HEK293T (cell line): ENCODE measurements at regions not wholly inside any gene's neighbourhood (a gene's known extent, or its start where the extent isn't known, plus 50 kb on each side); places are given as distances from the start of the nearest gene placed in this dataset.
"Not testable (repeated sequence)": the region's sequence is repeated elsewhere in the genome, so short reads cannot be mapped to it uniquely, and the experiment has no call there.

ENCODE experiments used
- CTCF ChIA-PET: fragments of 350-600 bp; formaldehyde crosslinking; extraction: SDS; loops from one replicate; lab custom pipeline; 2021; ENCODE audit warnings: antibody characterized with exemption, inconsistent platforms; lab: Yijun Ruan, JAX
- POLR2A ChIA-PET: fragments of 350-600 bp; formaldehyde crosslinking; extraction: SDS; loops from one replicate; lab custom pipeline; 2020; ENCODE audit warnings: antibody characterized with exemption, inconsistent platforms; lab: Yijun Ruan, JAX
- DNase-seq: peaks from one replicate; pipeline ENCODE4 v3.0.0; 2012; ENCODE audit warnings: mixed read lengths; ENCODE audit errors: extremely low spot score
- ARNT ChIP-seq: fragments of 450-650 bp; IDR thresholded peaks from 2 replicates; pipeline ENCODE4 v1.6.1; 2017; ENCODE audit warnings: mild to moderate bottlenecking
- BHLHE40 ChIP-seq: fragments of 450-650 bp; IDR thresholded peaks from 2 replicates; pipeline ENCODE4 v1.6.1; 2016; ENCODE audit warnings: mild to moderate bottlenecking, moderate library complexity, borderline replicate concordance
- CTBP1 ChIP-seq: fragments of 450-650 bp; IDR thresholded peaks from 2 replicates; pipeline ENCODE4 v1.6.1; 2016; ENCODE audit warnings: borderline replicate concordance
- ELF4 ChIP-seq: fragments of 450-650 bp; IDR thresholded peaks from 2 replicates; pipeline ENCODE4 v1.6.1; 2017; ENCODE audit warnings: antibody characterized with exemption
- FOXA1 ChIP-seq: fragments of 450-650 bp; IDR thresholded peaks from 2 replicates; pipeline ENCODE4 v1.6.1; 2016; ENCODE audit warnings: mild to moderate bottlenecking
- FOXK2 ChIP-seq: fragments of 450-650 bp; IDR thresholded peaks from 2 replicates; pipeline ENCODE4 v1.6.1; 2016; ENCODE audit warnings: mild to moderate bottlenecking
- FOXM1 ChIP-seq: fragments of 450-650 bp; IDR thresholded peaks from 2 replicates; pipeline ENCODE4 v1.6.1; 2017; ENCODE audit warnings: mild to moderate bottlenecking, borderline replicate concordance
- HDGF ChIP-seq: fragments of 450-650 bp; IDR thresholded peaks from 2 replicates; pipeline ENCODE4 v1.6.1; 2017; ENCODE audit warnings: antibody characterized with exemption, borderline replicate concordance
- L3MBTL2 ChIP-seq: fragments of 450-650 bp; conservative IDR thresholded peaks from 2 replicates; pipeline ENCODE4 v1.6.1; 2016; ENCODE audit warnings: mild to moderate bottlenecking
- LEF1 ChIP-seq: fragments of 450-650 bp; IDR thresholded peaks from 2 replicates; pipeline ENCODE4 v1.6.1; 2017; ENCODE audit warnings: mild to moderate bottlenecking, borderline replicate concordance
- NFRKB ChIP-seq: fragments of 450-650 bp; IDR thresholded peaks from 2 replicates; pipeline ENCODE4 v1.6.1; 2016; ENCODE audit warnings: mild to moderate bottlenecking, moderate library complexity
- SP1 ChIP-seq: fragments of 450-650 bp; IDR thresholded peaks from 2 replicates; pipeline ENCODE4 v1.6.1; 2017
- SUZ12 ChIP-seq: fragments of 450-650 bp; IDR thresholded peaks from 2 replicates; pipeline ENCODE4 v1.6.1; 2016; ENCODE audit warnings: mild to moderate bottlenecking
- TARDBP ChIP-seq: fragments of 450-650 bp; IDR thresholded peaks from 2 replicates; pipeline ENCODE4 v1.6.1; 2016
- ZNF384 ChIP-seq: fragments of 450-650 bp; IDR thresholded peaks from 2 replicates; pipeline ENCODE4 v1.6.1; 2016
- TF ChIP-seq, protein P1 (sequence below): fragments of 450-650 bp; IDR thresholded peaks from 2 replicates; pipeline ENCODE4 v1.6.1; 2016

DNA sequence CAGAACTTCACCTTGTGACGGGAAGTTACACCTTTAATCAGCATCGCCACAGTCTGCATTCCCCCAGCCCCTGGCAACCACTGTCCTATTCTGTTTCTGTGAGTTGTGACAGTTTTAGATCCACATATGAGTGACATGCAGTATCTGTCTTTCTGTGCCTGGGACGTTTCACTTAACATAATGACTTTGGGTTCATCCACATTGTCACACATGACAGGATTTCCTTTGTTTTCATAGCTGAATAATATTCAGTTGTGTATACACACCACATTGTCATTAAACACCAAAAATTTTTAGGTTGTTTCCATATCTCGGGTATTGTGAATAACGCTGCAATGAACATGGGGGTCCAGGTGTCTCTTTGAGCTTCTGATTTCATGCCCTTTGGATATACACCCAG, 62.6 kb upstream of the BDH1 start:
- DNase-seq, CTCF ChIA-PET, POLR2A ChIA-PET: not testable (repeated sequence)

- TF ChIP-seq FOXK2, result no peak
- no peak for TF ChIP-seq SUZ12
- no peak for TF ChIP-seq ARNT
- no peak for TF ChIP-seq ZNF384
- TF ChIP-seq ELF4, result no peak
- no peak for TF ChIP-seq L3MBTL2
- no peak for TF ChIP-seq NFRKB
- TF ChIP-seq TARDBP, result no peak
- TF ChIP-seq LEF1, result no peak
- TF ChIP-seq, protein P1, sequence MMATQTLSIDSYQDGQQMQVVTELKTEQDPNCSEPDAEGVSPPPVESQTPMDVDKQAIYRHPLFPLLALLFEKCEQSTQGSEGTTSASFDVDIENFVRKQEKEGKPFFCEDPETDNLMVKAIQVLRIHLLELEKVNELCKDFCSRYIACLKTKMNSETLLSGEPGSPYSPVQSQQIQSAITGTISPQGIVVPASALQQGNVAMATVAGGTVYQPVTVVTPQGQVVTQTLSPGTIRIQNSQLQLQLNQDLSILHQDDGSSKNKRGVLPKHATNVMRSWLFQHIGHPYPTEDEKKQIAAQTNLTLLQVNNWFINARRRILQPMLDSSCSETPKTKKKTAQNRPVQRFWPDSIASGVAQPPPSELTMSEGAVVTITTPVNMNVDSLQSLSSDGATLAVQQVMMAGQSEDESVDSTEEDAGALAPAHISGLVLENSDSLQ, result no peak
- TF ChIP-seq CTBP1, result no peak
- TF ChIP-seq SP1, result no peak
- TF ChIP-seq HDGF, result no peak
- no peak for TF ChIP-seq BHLHE40
- TF ChIP-seq FOXA1, result no peak
- no peak for TF ChIP-seq FOXM1
- CTCF ChIA-PET, result interaction anchor here (1.6 kb wide), 1 partner anchor 16 kb away, joined by 6 read pairs; no protein-coding TSS in a partner anchor
- DNase-seq, result no peak
- POLR2A ChIA-PET, result no interaction called here
Observed at GRCh38 chr3:197615430-197615829, 59.7 kb upstream of the BDH1 start.

- POLR2A ChIA-PET, DNase-seq: not testable (repeated sequence)
- CTCF ChIA-PET, result interaction anchor here (0.7 kb wide), 1 partner anchor 23 kb away, joined by 3 read pairs; no protein-coding TSS in a partner anchor
Observed at GRCh38 chr3:197614134-197614533, 58.4 kb upstream of the BDH1 start.

DNA sequence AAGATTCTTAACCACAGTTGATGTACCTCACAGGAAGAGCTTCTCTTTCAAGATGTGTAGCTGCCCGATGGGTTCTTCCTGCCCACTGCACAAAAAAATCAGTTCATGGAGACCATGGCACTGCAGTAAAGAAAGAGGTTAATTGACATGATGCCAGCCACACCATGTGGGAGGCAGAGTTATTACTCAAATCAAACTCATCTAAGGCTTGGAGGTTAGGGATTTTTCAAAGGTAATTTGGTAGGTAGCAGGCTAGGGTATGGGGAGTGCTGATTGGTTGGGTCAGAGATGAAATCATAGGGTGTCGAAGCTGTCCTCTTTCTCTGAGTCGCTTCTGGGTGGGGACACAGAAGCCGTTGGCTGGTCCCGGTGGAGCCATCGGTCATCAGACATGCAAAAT, 57.4 kb upstream of the BDH1 start:
- no peak for TF ChIP-seq BHLHE40
- no peak for TF ChIP-seq ZNF384
- TF ChIP-seq FOXK2, result no peak
- TF ChIP-seq TARDBP, result no peak
- TF ChIP-seq ELF4, result no peak
- TF ChIP-seq LEF1, result no peak
- TF ChIP-seq NFRKB, result no peak
- TF ChIP-seq L3MBTL2, result no peak
- TF ChIP-seq HDGF, result no peak
- TF ChIP-seq FOXA1, result no peak
- no peak for TF ChIP-seq ARNT
- TF ChIP-seq SUZ12, result no peak
- TF ChIP-seq SP1, result no peak
- TF ChIP-seq CTBP1, result no peak
- TF ChIP-seq, protein P1, result no peak
- no peak for TF ChIP-seq FOXM1
- no peak for DNase-seq
- ChIA-PET CTCF (no interaction called here), POLR2A (no interaction called here)

DNA sequence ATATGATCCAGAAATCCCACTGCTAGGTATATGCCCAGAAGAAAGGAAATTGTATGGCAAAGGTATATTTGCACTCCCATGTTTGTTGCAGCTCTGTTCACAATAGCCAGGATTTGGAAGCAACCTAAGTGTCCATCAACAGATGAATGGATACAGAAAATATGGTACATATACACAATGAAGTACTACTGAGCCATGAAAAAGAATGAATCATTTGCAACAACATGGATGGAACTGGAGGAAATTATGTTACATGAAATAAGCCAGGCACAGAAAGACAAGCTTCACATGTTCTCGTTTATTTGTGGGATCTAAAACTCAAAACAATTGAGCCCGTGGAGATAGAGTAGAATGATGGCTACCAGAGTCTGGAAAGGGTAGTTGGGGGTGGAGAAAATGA, 55.5 kb upstream of the BDH1 start:
- ChIA-PET POLR2A (no interaction called here), CTCF (interaction anchor here (1.6 kb wide), 1 partner anchor 12 kb away, joined by 5 read pairs; no protein-coding TSS in a partner anchor)
- TF ChIP-seq ELF4 (no peak), FOXM1 (no peak), TARDBP (no peak), LEF1 (no peak), CTBP1 (no peak), NFRKB (no peak)
- TF ChIP-seq, protein P1, result no peak
- no peak for DNase-seq

GRCh38 chr3:197606468-197606867, 50.7 kb upstream of the BDH1 start:
- ChIA-PET CTCF (no interaction called here), POLR2A (no interaction called here)
- TF ChIP-seq BHLHE40 (no peak), HDGF (no peak), CTBP1 (no peak), FOXM1 (no peak), NFRKB (no peak), ZNF384 (no peak), ELF4 (no peak), SUZ12 (no peak), ARNT (no peak), L3MBTL2 (no peak), TARDBP (no peak)
- TF ChIP-seq, protein P1, result no peak
- DNase-seq, result no peak
